ENCODE measurements at regions not wholly inside any gene's neighbourhood (a gene's known extent, or its start where the extent isn't known, plus 50 kb on each side); places are given as distances from the start of the nearest gene placed in this dataset.

- no peak for TF ChIP-seq REST (IDR thresholded peaks at IDR 0.05; ENCODE audit: insufficient read depth in 1 of 2, low read depth in 2 of 2, low read length in 2 of 2)
- no peak for TF ChIP-seq POLR2AphosphoS5 (IDR thresholded peaks at IDR 0.05; ENCODE audit: low read depth, low read length)
- TF ChIP-seq TAF1 (IDR thresholded peaks at IDR 0.05; ENCODE audit: borderline replicate concordance, insufficient read depth, low read length): no peak
- no peak for TF ChIP-seq SIN3A (IDR thresholded peaks at IDR 0.05; ENCODE audit: borderline replicate concordance, insufficient read depth, low read length)
- no peak for TF ChIP-seq FOXP2 (optimal IDR thresholded peaks at IDR 0.05; ENCODE audit: borderline replicate concordance, extremely low read depth, extremely low read length, insufficient read depth)
These were observed 148.1 kb downstream of the BBOX1 start for GRCh38 chr11:27188696-27189095.
